ENCODE measurements at regions not wholly inside any gene's neighbourhood (a gene's known extent, or its start where the extent isn't known, plus 50 kb on each side); places are given as distances from the start of the nearest gene placed in this dataset. TPM values are rescaled to one million over a fixed set of nuclear protein-coding genes. Genes with fewer than 3 reads are reported as not detected.
"Not testable (repeated sequence)": the region's sequence is repeated elsewhere in the genome, so short reads cannot be mapped to it uniquely, and the experiment has no call there.

DNA sequence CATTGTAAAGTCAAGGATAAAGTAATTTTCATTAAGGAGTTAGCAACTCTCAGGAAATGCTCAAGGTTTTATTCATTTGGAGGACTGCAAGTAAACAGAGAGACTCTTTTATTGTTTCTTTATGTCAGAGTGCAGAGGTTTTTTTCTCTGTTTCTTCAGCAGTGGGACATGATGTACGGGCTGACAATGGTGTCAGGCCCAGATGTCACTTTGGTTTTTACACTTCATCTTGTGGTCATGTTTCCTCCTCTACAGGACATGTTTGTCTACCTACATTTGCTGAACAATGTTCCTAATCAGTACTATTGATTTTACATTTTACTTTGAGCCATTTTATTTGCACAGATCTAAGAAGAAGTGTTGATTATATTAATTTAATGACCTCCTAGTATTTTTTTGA lies 72.8 kb upstream of the PARP8 start:
- DNase-seq (ENCODE audit: low spot score) (no peak), ATAC-seq (ENCODE audit: low FRiP score) (no peak)
- TF ChIP-seq, protein P1, sequence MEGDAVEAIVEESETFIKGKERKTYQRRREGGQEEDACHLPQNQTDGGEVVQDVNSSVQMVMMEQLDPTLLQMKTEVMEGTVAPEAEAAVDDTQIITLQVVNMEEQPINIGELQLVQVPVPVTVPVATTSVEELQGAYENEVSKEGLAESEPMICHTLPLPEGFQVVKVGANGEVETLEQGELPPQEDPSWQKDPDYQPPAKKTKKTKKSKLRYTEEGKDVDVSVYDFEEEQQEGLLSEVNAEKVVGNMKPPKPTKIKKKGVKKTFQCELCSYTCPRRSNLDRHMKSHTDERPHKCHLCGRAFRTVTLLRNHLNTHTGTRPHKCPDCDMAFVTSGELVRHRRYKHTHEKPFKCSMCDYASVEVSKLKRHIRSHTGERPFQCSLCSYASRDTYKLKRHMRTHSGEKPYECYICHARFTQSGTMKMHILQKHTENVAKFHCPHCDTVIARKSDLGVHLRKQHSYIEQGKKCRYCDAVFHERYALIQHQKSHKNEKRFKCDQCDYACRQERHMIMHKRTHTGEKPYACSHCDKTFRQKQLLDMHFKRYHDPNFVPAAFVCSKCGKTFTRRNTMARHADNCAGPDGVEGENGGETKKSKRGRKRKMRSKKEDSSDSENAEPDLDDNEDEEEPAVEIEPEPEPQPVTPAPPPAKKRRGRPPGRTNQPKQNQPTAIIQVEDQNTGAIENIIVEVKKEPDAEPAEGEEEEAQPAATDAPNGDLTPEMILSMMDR (IDR thresholded peaks at IDR 0.05), result no peak

- ATAC-seq (ENCODE audit: low FRiP score) (no peak), DNase-seq (ENCODE audit: low spot score) (no peak)
- TF ChIP-seq, protein P1 (IDR thresholded peaks at IDR 0.05), result no peak
Observed at GRCh38 chr5:50595199-50595598, 71.2 kb upstream of the PARP8 start.

- not testable (repeated sequence) for ATAC-seq (ENCODE audit: low FRiP score); DNase-seq (ENCODE audit: low spot score)
Observed at GRCh38 chr5:50601576-50601975, 64.9 kb upstream of the PARP8 start.

- no peak for ATAC-seq (ENCODE audit: low FRiP score)
- TF ChIP-seq, protein P1 (IDR thresholded peaks at IDR 0.05), result no peak
Observed at GRCh38 chr5:50606179-50606578, 60.3 kb upstream of the PARP8 start.

GRCh38 chr5:50607456-50607855 lies 59.0 kb upstream of the PARP8 start:
- not testable (repeated sequence) for DNase-seq (ENCODE audit: low spot score); ATAC-seq (ENCODE audit: low FRiP score)

More at GRCh38 chr5:50606179-50606578, 60.3 kb upstream of the PARP8 start:
- DNase-seq (ENCODE audit: low spot score), result no peak

GRCh38 chr5:50607953-50608705 lies 58.3 kb upstream of the PARP8 start:
- not testable (repeated sequence) for DNase-seq (ENCODE audit: low spot score); ATAC-seq (ENCODE audit: low FRiP score)

DNA sequence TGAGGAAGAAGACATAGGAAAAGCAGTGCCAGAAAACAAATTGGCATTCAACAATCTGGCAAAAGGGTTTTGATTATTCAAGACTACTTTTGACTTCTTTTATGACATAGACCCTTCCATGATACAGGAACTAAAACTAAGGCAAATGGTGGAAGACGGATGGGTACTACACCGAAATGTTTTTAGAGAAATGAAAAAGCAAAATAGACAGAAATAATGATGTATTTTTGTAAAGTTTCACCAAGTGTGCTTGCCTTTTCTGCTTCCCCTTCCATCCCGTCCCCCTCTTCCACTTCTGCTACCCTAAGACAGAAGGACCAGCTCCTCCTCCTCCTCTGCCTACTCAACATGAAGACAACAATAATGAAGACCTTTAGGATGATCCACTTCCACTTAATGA lies 53.4 kb upstream of the PARP8 start:
- ATAC-seq (ENCODE audit: low FRiP score); DNase-seq (ENCODE audit: low spot score): not testable (repeated sequence)

Small RNAs in the stretch of these regions (small RNA-seq; reads per million reads assigned to genes)
- gene AC112187.2, result not detected

All from omental fat pad (tissue), 3 donors.